Neural progenitor cell (in vitro differentiated cells): ENCODE measurements at regions not wholly inside any gene's neighbourhood (a gene's known extent, or its start where the extent isn't known, plus 50 kb on each side); places are given as distances from the start of the nearest gene placed in this dataset.

Source experiments
- DNase-seq: peaks from one replicate; pipeline ENCODE4 v3.0.0-alpha.2; 2016; ENCODE audit warnings: low spot score
- H2AFZ ChIP-seq: fragments of 200-600 bp; sonication (generic); replicated peaks from 2 replicates; pipeline ENCODE4 v1.6.1; 2016; ENCODE audit warnings: antibody characterized with exemption
- H3F3A ChIP-seq: fragments of 200-600 bp; sonication (generic); 2 replicates; pipeline ENCODE4 v1.6.1; 2016; ENCODE audit warnings: antibody characterized with exemption, low read depth
- H3K27ac ChIP-seq: fragments of 200-600 bp; sonication (generic); 2 replicates; pipeline ENCODE4 v1.5.1; 2016; ENCODE audit warnings: mild to moderate bottlenecking
- H3K27me3 ChIP-seq: fragments of 200-600 bp; sonication (generic); 2 replicates; pipeline ENCODE4 v1.6.1; 2016; ENCODE audit warnings: mild to moderate bottlenecking, moderate library complexity
- H3K36me3 ChIP-seq: fragments of 200-600 bp; sonication (generic); 2 replicates; pipeline ENCODE4 v1.5.1; 2016
- H3K4me1 ChIP-seq: fragments of 200-600 bp; sonication (generic); 2 replicates; pipeline ENCODE4 v1.6.1; 2016; ENCODE audit warnings: mixed run types
- H3K4me2 ChIP-seq: fragments of 200-600 bp; sonication (generic); 2 replicates; pipeline ENCODE4 v1.6.1; 2016
- H3K4me3 ChIP-seq: fragments of 200-600 bp; sonication (generic); 2 replicates; pipeline ENCODE4 v1.5.1; 2016
- H3K79me2 ChIP-seq: fragments of 200-600 bp; sonication (generic); 2 replicates; pipeline ENCODE4 v1.6.1; 2016; ENCODE audit warnings: low read depth
- H3K9ac ChIP-seq: fragments of 200-600 bp; sonication (generic); 2 replicates; pipeline ENCODE4 v1.6.1; 2016
- H3K9me3 ChIP-seq: fragments of 200-600 bp; sonication (generic); 2 replicates; pipeline ENCODE4 v1.5.1; 2016; ENCODE audit warnings: low read depth
- H4K20me1 ChIP-seq: fragments of 200-600 bp; sonication (generic); 2 replicates; pipeline ENCODE4 v1.6.1; 2016; ENCODE audit warnings: low read depth
- H3K27ac Mint-ChIP-seq: 3 replicates; pipeline ENCODE4 v1.8.0; 2021; ENCODE audit warnings: mixed read lengths
- H3K27me3 Mint-ChIP-seq: 2 replicates; pipeline ENCODE4 v1.8.0; 2022; ENCODE audit warnings: low read depth, mild to moderate bottlenecking, inconsistent platforms, moderate library complexity, mixed read lengths; ENCODE audit not compliant: insufficient read depth
- H3K36me3 Mint-ChIP-seq: 3 replicates; pipeline ENCODE4 v1.8.0; 2021; ENCODE audit warnings: mixed read lengths
- H3K4me1 Mint-ChIP-seq: 3 replicates; pipeline ENCODE4 v1.8.0; 2021; ENCODE audit warnings: mixed read lengths
- H3K4me3 Mint-ChIP-seq: 3 replicates; pipeline ENCODE4 v1.8.0; 2021; ENCODE audit warnings: mild to moderate bottlenecking, moderate library complexity, mixed read lengths
- H3K9me3 Mint-ChIP-seq: 3 replicates; pipeline ENCODE4 v1.8.0; 2020; ENCODE audit warnings: mixed read lengths
- EZH2 ChIP-seq: fragments of 200-600 bp; sonication (generic); IDR thresholded peaks from 2 replicates; pipeline ENCODE4 v1.6.1; 2017; ENCODE audit warnings: antibody characterized with exemption, mild to moderate bottlenecking, moderate library complexity
- EZH2phosphoT487 ChIP-seq: fragments of 200-600 bp; sonication (generic); IDR thresholded peaks from 2 replicates; pipeline ENCODE4 v1.6.1; 2017; ENCODE audit warnings: antibody characterized with exemption
- TF ChIP-seq, protein P1 (sequence below): fragments of 200-600 bp; sonication (generic); IDR thresholded peaks from 2 replicates; pipeline ENCODE4 v1.5.1; 2017; ENCODE audit warnings: antibody characterized with exemption, mild to moderate bottlenecking

DNA sequence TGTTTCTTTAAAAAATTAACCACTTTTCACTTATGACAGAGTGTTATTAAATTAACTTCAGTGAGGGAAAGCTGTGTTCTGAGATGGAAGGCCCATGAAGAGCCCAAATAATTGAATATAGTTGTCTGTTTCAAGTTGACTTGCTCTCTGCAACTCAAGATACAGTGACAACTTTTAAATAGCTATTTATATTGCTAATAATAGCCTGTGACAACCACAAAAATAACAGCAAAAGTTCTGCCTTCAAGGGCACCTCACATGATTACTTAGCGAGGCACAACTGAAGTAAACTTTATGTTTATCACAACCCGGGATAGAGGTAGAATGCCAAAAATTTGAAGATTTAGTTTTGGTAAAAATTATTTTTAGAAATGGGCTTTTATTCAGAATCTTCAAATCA is 167.3 kb upstream of the SCN7A start:
- Histone ChIP-seq H3K27me3 (no peaks in the 10 kb centered on the region), H3K4me3 (no peak overlapping the region), H3F3A (no peaks in the 10 kb centered on the region), H3K9ac (no peak overlapping the region), H3K36me3 (no peaks in the 10 kb centered on the region), H3K4me2 (no peak overlapping the region), H3K9me3 (no peaks in the 10 kb centered on the region), H3K79me2 (no peaks in the 10 kb centered on the region), H3K4me1 (no peaks in the 10 kb centered on the region), H4K20me1 (no peaks in the 10 kb centered on the region), H3K27ac (no peak overlapping the region), H2AFZ (no peak overlapping the region)
- Mint-ChIP-seq H3K4me3 (no peak overlapping the region), H3K27ac (no peak overlapping the region), H3K4me1 (no peaks in the 10 kb centered on the region), H3K9me3 (no peaks in the 10 kb centered on the region), H3K36me3 (no peaks in the 10 kb centered on the region), H3K27me3 (no peaks in the 10 kb centered on the region)
- TF ChIP-seq EZH2phosphoT487, result no peak
- TF ChIP-seq, protein P1, sequence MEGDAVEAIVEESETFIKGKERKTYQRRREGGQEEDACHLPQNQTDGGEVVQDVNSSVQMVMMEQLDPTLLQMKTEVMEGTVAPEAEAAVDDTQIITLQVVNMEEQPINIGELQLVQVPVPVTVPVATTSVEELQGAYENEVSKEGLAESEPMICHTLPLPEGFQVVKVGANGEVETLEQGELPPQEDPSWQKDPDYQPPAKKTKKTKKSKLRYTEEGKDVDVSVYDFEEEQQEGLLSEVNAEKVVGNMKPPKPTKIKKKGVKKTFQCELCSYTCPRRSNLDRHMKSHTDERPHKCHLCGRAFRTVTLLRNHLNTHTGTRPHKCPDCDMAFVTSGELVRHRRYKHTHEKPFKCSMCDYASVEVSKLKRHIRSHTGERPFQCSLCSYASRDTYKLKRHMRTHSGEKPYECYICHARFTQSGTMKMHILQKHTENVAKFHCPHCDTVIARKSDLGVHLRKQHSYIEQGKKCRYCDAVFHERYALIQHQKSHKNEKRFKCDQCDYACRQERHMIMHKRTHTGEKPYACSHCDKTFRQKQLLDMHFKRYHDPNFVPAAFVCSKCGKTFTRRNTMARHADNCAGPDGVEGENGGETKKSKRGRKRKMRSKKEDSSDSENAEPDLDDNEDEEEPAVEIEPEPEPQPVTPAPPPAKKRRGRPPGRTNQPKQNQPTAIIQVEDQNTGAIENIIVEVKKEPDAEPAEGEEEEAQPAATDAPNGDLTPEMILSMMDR, result no peak
- TF ChIP-seq EZH2, result no peak
- no peak for DNase-seq

DNA sequence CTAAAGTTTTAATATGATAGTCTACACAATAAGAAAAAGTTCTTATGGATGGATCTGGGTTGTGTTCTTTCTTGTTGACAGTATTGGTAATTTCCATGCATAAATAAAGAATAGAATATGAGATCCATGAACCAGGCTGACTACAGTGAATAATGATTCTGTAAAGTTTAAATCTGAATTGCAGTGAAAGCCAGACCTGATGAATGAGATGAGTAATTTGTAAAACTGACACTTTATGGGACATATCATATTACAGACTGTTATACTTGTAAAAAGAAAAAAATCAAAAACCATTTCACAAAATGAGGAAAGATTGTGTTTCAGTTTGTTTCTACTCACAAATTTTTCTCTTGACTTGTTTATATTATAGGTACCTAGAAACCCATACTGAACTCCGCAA is 164.9 kb upstream of the SCN7A start:
- TF ChIP-seq EZH2, result no peak
- TF ChIP-seq, protein P1, result no peak
- TF ChIP-seq EZH2phosphoT487, result no peak
- Histone ChIP-seq H3K4me1 (no peaks in the 10 kb centered on the region), H3K79me2 (no peaks in the 10 kb centered on the region), H3K4me2 (no peak overlapping the region), H3K4me3 (no peak overlapping the region), H3K27ac (no peak overlapping the region), H3K27me3 (no peaks in the 10 kb centered on the region), H3K9ac (no peak overlapping the region), H3F3A (no peaks in the 10 kb centered on the region), H2AFZ (no peak overlapping the region), H3K36me3 (no peaks in the 10 kb centered on the region), H4K20me1 (no peaks in the 10 kb centered on the region), H3K9me3 (no peaks in the 10 kb centered on the region)
- Mint-ChIP-seq H3K36me3 (no peaks in the 10 kb centered on the region), H3K4me1 (no peaks in the 10 kb centered on the region), H3K9me3 (no peaks in the 10 kb centered on the region), H3K27ac (no peak overlapping the region), H3K27me3 (no peaks in the 10 kb centered on the region), H3K4me3 (no peak overlapping the region)
- DNase-seq, result no peak

DNA sequence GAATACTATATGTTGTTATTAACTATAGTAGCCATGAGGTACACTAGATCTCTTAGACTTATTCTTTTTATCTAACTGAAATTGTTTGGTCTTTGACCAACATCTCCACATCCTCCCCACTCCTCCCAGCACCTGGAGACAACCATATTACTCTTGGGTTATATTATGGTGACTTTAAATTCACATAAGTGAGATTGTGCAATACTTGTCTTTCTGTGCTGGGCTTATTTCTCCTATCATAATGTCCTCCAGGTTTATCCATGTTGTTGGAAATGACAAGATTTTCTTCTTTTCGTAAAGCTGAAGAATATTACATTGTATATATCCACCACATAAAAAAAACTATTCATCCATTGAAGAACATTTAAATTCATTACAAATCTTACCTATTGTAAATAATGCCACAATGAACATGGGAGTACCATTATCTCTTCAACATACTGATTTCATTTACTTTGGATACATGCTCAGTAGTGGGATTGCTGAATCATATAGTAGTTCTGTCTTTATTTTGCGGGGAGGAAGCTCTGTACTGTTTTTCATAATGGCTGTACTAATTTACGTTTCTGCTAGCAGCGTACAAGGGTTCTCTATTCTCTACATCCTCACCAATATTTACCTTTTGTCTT is 159.2 kb upstream of the SCN7A start:
- TF ChIP-seq, protein P1, result no peak
- TF ChIP-seq EZH2phosphoT487 (no peak), EZH2 (no peak)
- no peak overlapping the region for H3K9ac ChIP-seq
- no peaks in the 10 kb centered on the region for H3K79me2 ChIP-seq
- no peak overlapping the region for H3K27ac ChIP-seq
- H3K36me3 Mint-ChIP-seq, result no peaks in the 10 kb centered on the region
- no peak overlapping the region for H3K27ac Mint-ChIP-seq
- no peaks in the 10 kb centered on the region for H3K27me3 ChIP-seq
- no peak overlapping the region for H3K4me2 ChIP-seq
- no peaks in the 10 kb centered on the region for H3K9me3 ChIP-seq
- H3F3A ChIP-seq, result no peaks in the 10 kb centered on the region
- no peaks in the 10 kb centered on the region for H3K4me1 ChIP-seq
- no peaks in the 10 kb centered on the region for H3K9me3 Mint-ChIP-seq
- H4K20me1 ChIP-seq, result no peaks in the 10 kb centered on the region
- no peak overlapping the region for H2AFZ ChIP-seq
- H3K4me1 Mint-ChIP-seq, result no peaks in the 10 kb centered on the region
- H3K27me3 Mint-ChIP-seq, result no peaks in the 10 kb centered on the region
- DNase-seq, result no peak
- H3K36me3 ChIP-seq, result no peaks in the 10 kb centered on the region
- no peak overlapping the region for H3K4me3 Mint-ChIP-seq
- no peak overlapping the region for H3K4me3 ChIP-seq
